Right lobe of liver (tissue), 4 donors: ENCODE measurements at regions not wholly inside any gene's neighbourhood (a gene's known extent, or its start where the extent isn't known, plus 50 kb on each side); places are given as distances from the start of the nearest gene placed in this dataset.

Source experiments
- POLR2A ChIP-seq: fragments of 450-650 bp; IDR thresholded peaks from one replicate; pipeline ENCODE4 v1.6.1; 2017; ENCODE audit warnings: antibody characterized with exemption, mild to moderate bottlenecking
- TF ChIP-seq, protein P1 (sequence below), 4 donors: fragments of 200-600 bp in 3 of 4; fragments of 450-650 bp in 1 of 4; IDR thresholded peaks; one replicate each; pipeline versions ENCODE4 v1.5.1 to v1.8.0; 2016 to 2022; ENCODE audit warnings: antibody characterized with exemption in 4 of 4, mild to moderate bottlenecking in 2 of 4
- donor health status: DM: no; HTN: no; CAD: no.
- donor health status: DM: no; HTN: no; CAD: no.
- donor health status: DM: no; HTN: yes; CAD: no.

DNA sequence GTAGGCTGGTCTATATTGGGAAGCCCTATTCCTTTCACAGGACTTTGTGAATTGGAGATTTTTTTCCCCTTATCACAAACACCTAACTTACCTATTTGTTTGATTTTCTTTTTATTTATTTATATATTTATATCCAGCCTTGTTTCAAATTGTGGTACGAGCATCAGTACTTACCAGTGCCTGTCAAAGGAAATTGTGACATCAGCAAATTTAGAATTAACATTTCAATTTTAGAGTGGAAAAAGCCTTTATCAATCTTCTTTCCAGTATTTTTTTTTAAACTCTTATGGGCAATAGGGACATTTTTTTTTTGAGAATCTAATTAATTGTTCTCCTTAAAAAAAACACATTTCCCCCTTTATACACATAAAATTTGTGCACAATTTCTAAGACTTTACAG lies 790.2 kb downstream of the PRELID2 start:
- TF ChIP-seq, protein P1, sequence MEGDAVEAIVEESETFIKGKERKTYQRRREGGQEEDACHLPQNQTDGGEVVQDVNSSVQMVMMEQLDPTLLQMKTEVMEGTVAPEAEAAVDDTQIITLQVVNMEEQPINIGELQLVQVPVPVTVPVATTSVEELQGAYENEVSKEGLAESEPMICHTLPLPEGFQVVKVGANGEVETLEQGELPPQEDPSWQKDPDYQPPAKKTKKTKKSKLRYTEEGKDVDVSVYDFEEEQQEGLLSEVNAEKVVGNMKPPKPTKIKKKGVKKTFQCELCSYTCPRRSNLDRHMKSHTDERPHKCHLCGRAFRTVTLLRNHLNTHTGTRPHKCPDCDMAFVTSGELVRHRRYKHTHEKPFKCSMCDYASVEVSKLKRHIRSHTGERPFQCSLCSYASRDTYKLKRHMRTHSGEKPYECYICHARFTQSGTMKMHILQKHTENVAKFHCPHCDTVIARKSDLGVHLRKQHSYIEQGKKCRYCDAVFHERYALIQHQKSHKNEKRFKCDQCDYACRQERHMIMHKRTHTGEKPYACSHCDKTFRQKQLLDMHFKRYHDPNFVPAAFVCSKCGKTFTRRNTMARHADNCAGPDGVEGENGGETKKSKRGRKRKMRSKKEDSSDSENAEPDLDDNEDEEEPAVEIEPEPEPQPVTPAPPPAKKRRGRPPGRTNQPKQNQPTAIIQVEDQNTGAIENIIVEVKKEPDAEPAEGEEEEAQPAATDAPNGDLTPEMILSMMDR (IDR thresholded peaks at IDR 0.05), result no peak
- TF ChIP-seq POLR2A, result no peak
